ENCODE measurements at regions not wholly inside any gene's neighbourhood (a gene's known extent, or its start where the extent isn't known, plus 50 kb on each side); places are given as distances from the start of the nearest gene placed in this dataset.

- no peak for TF ChIP-seq CSDC2 (CRISPR knock-in tag; IDR thresholded peaks at IDR 0.05)
- no peak for TF ChIP-seq ZNF8 (CRISPR knock-in tag; IDR thresholded peaks at IDR 0.05)
- TF ChIP-seq ZFP30 (CRISPR knock-in tag; IDR thresholded peaks at IDR 0.05), result no peak
- TF ChIP-seq OSR1 (CRISPR knock-in tag; IDR thresholded peaks at IDR 0.05), result no peak
- no peak for TF ChIP-seq ESRRG (CRISPR knock-in tag; IDR thresholded peaks at IDR 0.05)
- TF ChIP-seq TCF4 (CRISPR knock-in tag; IDR thresholded peaks at IDR 0.05; ENCODE audit: borderline replicate concordance), result no peak
- no peak for TF ChIP-seq CSRNP3 (CRISPR knock-in tag; IDR thresholded peaks at IDR 0.05)
- no peak for TF ChIP-seq SNAI2 (CRISPR knock-in tag; IDR thresholded peaks at IDR 0.05)
- TF ChIP-seq, protein P1, sequence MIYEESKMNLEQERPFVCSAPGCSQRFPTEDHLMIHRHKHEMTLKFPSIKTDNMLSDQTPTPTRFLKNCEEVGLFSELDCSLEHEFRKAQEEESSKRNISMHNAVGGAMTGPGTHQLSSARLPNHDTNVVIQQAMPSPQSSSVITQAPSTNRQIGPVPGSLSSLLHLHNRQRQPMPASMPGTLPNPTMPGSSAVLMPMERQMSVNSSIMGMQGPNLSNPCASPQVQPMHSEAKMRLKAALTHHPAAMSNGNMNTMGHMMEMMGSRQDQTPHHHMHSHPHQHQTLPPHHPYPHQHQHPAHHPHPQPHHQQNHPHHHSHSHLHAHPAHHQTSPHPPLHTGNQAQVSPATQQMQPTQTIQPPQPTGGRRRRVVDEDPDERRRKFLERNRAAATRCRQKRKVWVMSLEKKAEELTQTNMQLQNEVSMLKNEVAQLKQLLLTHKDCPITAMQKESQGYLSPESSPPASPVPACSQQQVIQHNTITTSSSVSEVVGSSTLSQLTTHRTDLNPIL (CRISPR knock-in tag; IDR thresholded peaks at IDR 0.05; ENCODE audit: low read depth), result no peak
- no peak for TF ChIP-seq RARB (CRISPR knock-in tag; IDR thresholded peaks at IDR 0.05)
- TF ChIP-seq ISL1 (CRISPR knock-in tag; IDR thresholded peaks at IDR 0.05), result peak; percentile 42
These were observed 227.7 kb upstream of the ANO5 start for GRCh38 chr11:21965221-21965620.
